NCI-H128 (cell line): ENCODE measurements at regions not wholly inside any gene's neighbourhood (a gene's known extent, or its start where the extent isn't known, plus 50 kb on each side); places are given as distances from the start of the nearest gene placed in this dataset.

ENCODE experiments used
- DNase-seq: peaks from one replicate; lab custom pipeline; 2025; ENCODE audit not compliant: unreplicated experiment; lab: John Stamatoyannopoulos, UW

- DNase-seq, result no peak
Measured at GRCh38 chr12:59839514-59839913, 243.7 kb downstream of the SLC16A7 start.

- no peak for DNase-seq
Measured at GRCh38 chr12:59843260-59843843, 247.5 kb downstream of the SLC16A7 start.

- DNase-seq, result no peak
Measured at GRCh38 chr12:59844750-59845149, 248.9 kb downstream of the SLC16A7 start.

- no peak for DNase-seq
Measured at GRCh38 chr12:59845293-59845692, 249.5 kb downstream of the SLC16A7 start.

GRCh38 chr12:59847127-59847526, 251.3 kb downstream of the SLC16A7 start:
- no peak for DNase-seq

- no peak for DNase-seq
Measured at GRCh38 chr12:59850268-59850667, 254.4 kb downstream of the SLC16A7 start.

GRCh38 chr12:59858508-59859170, 262.8 kb downstream of the SLC16A7 start:
- no peak for DNase-seq

- DNase-seq, result no peak
Measured at GRCh38 chr12:59859171-59859510, 263.3 kb downstream of the SLC16A7 start.

- DNase-seq, result no peak
Measured at GRCh38 chr12:59861635-59862034, 265.8 kb downstream of the SLC16A7 start.

- no peak for DNase-seq
Measured at GRCh38 chr12:59867055-59867454, 271.2 kb downstream of the SLC16A7 start.

- DNase-seq, result no peak
Measured at GRCh38 chr12:59867689-59868088, 271.9 kb downstream of the SLC16A7 start.

- no peak for DNase-seq
Measured at GRCh38 chr12:59871779-59872178, 275.9 kb downstream of the SLC16A7 start.

GRCh38 chr12:59873136-59873535, 277.3 kb downstream of the SLC16A7 start:
- DNase-seq, result no peak

GRCh38 chr12:59874781-59875180, 279.0 kb downstream of the SLC16A7 start:
- no peak for DNase-seq

- no peak for DNase-seq
Measured at GRCh38 chr12:59886131-59886733, 290.4 kb downstream of the SLC16A7 start.

- no peak for DNase-seq
Measured at GRCh38 chr12:59887178-59887577, 291.3 kb downstream of the SLC16A7 start.

- no peak for DNase-seq
Measured at GRCh38 chr12:59890896-59891579, 295.2 kb downstream of the SLC16A7 start.

- DNase-seq, result no peak
Measured at GRCh38 chr12:59895166-59895775, 299.4 kb downstream of the SLC16A7 start.

GRCh38 chr12:59904874-59905521, 309.2 kb downstream of the SLC16A7 start:
- DNase-seq, result no peak

GRCh38 chr12:59911516-59911915, 315.7 kb downstream of the SLC16A7 start:
- DNase-seq, result no peak

GRCh38 chr12:59916988-59917387, 321.2 kb downstream of the SLC16A7 start:
- no peak for DNase-seq
